K562 (cell line): ENCODE measurements at regions not wholly inside any gene's neighbourhood (a gene's known extent, or its start where the extent isn't known, plus 50 kb on each side); places are given as distances from the start of the nearest gene placed in this dataset.

Source experiments
- ATAC-seq: fragments of 200-7000 bp; cut with Tn5 transposase; 3 replicates; pipeline ENCODE4 v1.9.1; 2020; ENCODE audit warnings: moderate library complexity
- BruUV-seq: library from RNA; stranded (reverse); fragments of 400-500 nt; replicated peaks from 2 replicates; lab custom pipeline; 2021; lab: Mats Ljungman, UMichigan
- CTCF ChIA-PET: fragments of 300-600 bp; formaldehyde crosslinking; extraction: SDS; loops from one replicate; lab custom pipeline; 2021; ENCODE audit warnings: low intra/inter-chr PET ratio; lab: Yijun Ruan, JAX
- POLR2A ChIA-PET: fragments of 300-600, 350-650 bp; sonication (Branson Sonifier 250); formaldehyde crosslinking; extraction: SDS; loops from one replicate; lab custom pipeline; 2021; ENCODE audit warnings: antibody characterized with exemption, inconsistent platforms; lab: Yijun Ruan, JAX
- DNase-seq, 4 experiments: peaks; one replicate each; pipeline versions ENCODE4 v3.0.0 to v3.0.0-alpha.2; 2011 to 2018; ENCODE audit warnings: low spot score in 3 of 4, mixed read lengths in 3 of 4; ENCODE audit errors: extremely low read depth in 1 of 4
- FAIRE-seq: peaks from 2 replicates; lab custom pipeline; 2011; peaks lifted over from hg19 to GRCh38; lab: Jason Lieb, UNC
- H2AFZ ChIP-seq: 2 replicates; pipeline ENCODE4 v1.6.0; 2011; ENCODE audit warnings: low read depth, low read length, control low read depth, inconsistent platforms
- H3K27ac ChIP-seq: fragments of 200-600 bp; 3 replicates; pipeline ENCODE4 v1.8.0; 2011; ENCODE audit warnings: low read depth, mild to moderate bottlenecking, control low read depth, inconsistent platforms, low read length, moderate library complexity, mixed read lengths; ENCODE audit errors: extremely low read depth
- H3K27me3 ChIP-seq, 2 experiments: fragments of 300-600 bp in 1 of 2; 2 replicates in 1 of 2; 3 replicates in 1 of 2; pipeline versions ENCODE4 v1.6.0 to v1.8.0; 2011; ENCODE audit warnings: inconsistent platforms in 2 of 2, low read length in 2 of 2, mild to moderate bottlenecking in 1 of 2, mixed read lengths in 1 of 2, moderate library complexity in 1 of 2; ENCODE audit not compliant: control insufficient read depth in 2 of 2, insufficient read depth in 2 of 2
- H3K36me3 ChIP-seq: fragments of 300-600 bp; 3 replicates; pipeline ENCODE4 v1.8.0; 2011; ENCODE audit warnings: mild to moderate bottlenecking, low read length, inconsistent platforms; ENCODE audit not compliant: control insufficient read depth, insufficient read depth
- H3K4me1 ChIP-seq, 2 experiments: fragments of 200-600 bp in 1 of 2; replicated peaks in 1 of 2; 2 replicates in 1 of 2; 3 replicates in 1 of 2; pipeline versions ENCODE4 v1.5.1 to v1.8.0; 2011; ENCODE audit warnings: inconsistent platforms in 2 of 2, low read length in 2 of 2, mild to moderate bottlenecking in 1 of 2, mixed read lengths in 1 of 2, moderate library complexity in 1 of 2; ENCODE audit not compliant: control insufficient read depth in 2 of 2, insufficient read depth in 2 of 2
- H3K4me2 ChIP-seq: 2 replicates; pipeline ENCODE4 v1.6.1; 2011; ENCODE audit warnings: low read length, control low read depth, inconsistent platforms, mixed read lengths; ENCODE audit not compliant: insufficient read depth
- H3K4me3 ChIP-seq: fragments of 200-600 bp; sonication (generic), shearing (Covaris generic); 2 replicates; pipeline ENCODE4 v1.5.1; 2016; ENCODE audit warnings: control low read depth, inconsistent platforms
- H3K79me2 ChIP-seq: fragments of 200-600 bp; 3 replicates; pipeline ENCODE4 v1.8.0; 2011; ENCODE audit warnings: low read length, inconsistent platforms; ENCODE audit not compliant: control insufficient read depth, insufficient read depth
- H3K9ac ChIP-seq, 2 experiments: 2 replicates each; pipeline versions ENCODE4 v1.6.0 to v1.6.1; 2011; ENCODE audit warnings: low read depth in 2 of 2, low read length in 2 of 2, control low read depth in 1 of 2, inconsistent platforms in 1 of 2, mild to moderate bottlenecking in 1 of 2, mixed read lengths in 1 of 2; ENCODE audit not compliant: insufficient read depth in 1 of 2
- H3K9me1 ChIP-seq: one replicate; pipeline ENCODE4 v1.6.0; 2011; ENCODE audit warnings: inconsistent platforms, mild to moderate bottlenecking, low read length, moderate library complexity; ENCODE audit not compliant: control insufficient read depth, insufficient read depth
- H3K9me3 ChIP-seq: replicated peaks from 2 replicates; pipeline ENCODE4 v1.5.1; 2011; ENCODE audit warnings: low read depth, low read length, inconsistent platforms; ENCODE audit not compliant: control insufficient read depth, insufficient read depth
- H4K20me1 ChIP-seq: replicated peaks from 2 replicates; pipeline ENCODE4 v1.6.1; 2011; ENCODE audit warnings: low read length, inconsistent platforms, mixed read lengths; ENCODE audit not compliant: control insufficient read depth, insufficient read depth
- ARNT ChIP-seq, 2 experiments: fragments of 450-650 bp; IDR thresholded peaks; 2 replicates each; pipeline ENCODE4 v1.6.1; 2016; ENCODE audit warnings: mild to moderate bottlenecking in 1 of 2
- COPS2 ChIP-seq: fragments of 450-650 bp; conservative IDR thresholded peaks from 2 replicates; pipeline ENCODE4 v1.6.1; 2016; ENCODE audit warnings: mild to moderate bottlenecking, moderate library complexity
- GTF2E2 ChIP-seq: fragments of 200-800 bp; sonication (Bioruptor generic); IDR thresholded peaks from 2 replicates; pipeline ENCODE4 v1.6.1; 2016; ENCODE audit warnings: missing genetic modification characterization, missing compliant biosample characterization
- HDAC2 ChIP-seq: fragments of 450-650 bp; IDR thresholded peaks from 2 replicates; pipeline ENCODE4 v1.6.1; 2016; ENCODE audit warnings: mild to moderate bottlenecking
- ILK ChIP-seq: fragments of 450-650 bp; IDR thresholded peaks from 2 replicates; pipeline ENCODE4 v1.6.1; 2016; ENCODE audit warnings: missing genetic modification characterization, low read depth, mild to moderate bottlenecking, missing compliant biosample characterization, moderate library complexity, borderline replicate concordance
- KDM4B ChIP-seq, 2 experiments: fragments of 450-650 bp in 1 of 2; sonication (generic) in 1 of 2; IDR thresholded peaks; 2 replicates each; pipeline ENCODE4 v1.6.1; 2016 to 2017; ENCODE audit warnings: borderline replicate concordance in 2 of 2, antibody characterized with exemption in 1 of 2, low read depth in 1 of 2, mild to moderate bottlenecking in 1 of 2
- MCM5 ChIP-seq: fragments of 450-650 bp; IDR thresholded peaks from 2 replicates; pipeline ENCODE4 v1.6.1; 2016; ENCODE audit warnings: low read depth
- MEIS2 ChIP-seq: fragments of 450-650 bp; IDR thresholded peaks from 2 replicates; pipeline ENCODE4 v1.6.1; 2014; ENCODE audit warnings: mild to moderate bottlenecking; ENCODE audit not compliant: partially characterized antibody
- MXI1 ChIP-seq: IDR thresholded peaks from 2 replicates; pipeline ENCODE4 v1.6.1; 2011; ENCODE audit warnings: low read depth, mild to moderate bottlenecking, improper control_type of control experiment, low read length
- NCOA4 ChIP-seq: fragments of 450-650 bp; IDR thresholded peaks from 2 replicates; pipeline ENCODE4 v1.6.1; 2018; ENCODE audit warnings: mild to moderate bottlenecking; ENCODE audit not compliant: partially characterized antibody
- NFIC ChIP-seq: fragments of 450-650 bp; IDR thresholded peaks from 2 replicates; pipeline ENCODE4 v1.6.1; 2017; ENCODE audit warnings: mild to moderate bottlenecking, inconsistent platforms
- RAD21 ChIP-seq, 2 experiments: fragments of 250-450 bp in 1 of 2; fragments of 450-650 bp in 1 of 2; sonication (Bioruptor Pico) in 1 of 2; formaldehyde crosslinking in 1 of 2; IDR thresholded peaks in 1 of 2; conservative IDR thresholded peaks in 1 of 2; 2 replicates each; pipeline versions ENCODE4 v1.4.0 to v1.8.0; 2020 to 2022; ENCODE audit warnings: mild to moderate bottlenecking in 2 of 2, moderate library complexity in 1 of 2
- RBM17 ChIP-seq: fragments of 200-400 bp; formaldehyde crosslinking; IDR thresholded peaks from 2 replicates; pipeline ENCODE4 v1.6.1; 2017; ENCODE audit warnings: low read depth, mild to moderate bottlenecking, low read length, borderline replicate concordance
- U2AF1 ChIP-seq: fragments of 200-400 bp; formaldehyde crosslinking; optimal IDR thresholded peaks from 2 replicates; pipeline ENCODE3; 2017; ENCODE audit warnings: mild to moderate bottlenecking, low read depth, low read length, moderate library complexity
- XRCC5 ChIP-seq: fragments of 200-400 bp; formaldehyde crosslinking; IDR thresholded peaks from 2 replicates; pipeline ENCODE4 v1.6.1; 2017; ENCODE audit warnings: low read depth, mild to moderate bottlenecking, low read length
- ZNF212 ChIP-seq: fragments of 450-650 bp; formaldehyde crosslinking; IDR thresholded peaks from 2 replicates; pipeline ENCODE4 v1.4.0; 2020; ENCODE audit warnings: mild to moderate bottlenecking
- ZNF354B ChIP-seq: fragments of 250-450 bp; sonication (Bioruptor Pico); IDR thresholded peaks from 2 replicates; pipeline ENCODE4 v1.4.0; 2020
- ZSCAN29 ChIP-seq: fragments of 450-650 bp; IDR thresholded peaks from 2 replicates; pipeline ENCODE4 v1.6.1; 2017
- WGBS: fragments of 100-300 bp; shearing (Covaris generic); methylation state at CpG from one replicate; pipeline ENCODE4 v1.1.6; 2016; ENCODE audit warnings: low coverage, mixed read lengths; ENCODE audit not compliant: insufficient coverage; ENCODE audit errors: missing lambda C conversion rate; 5-methylcytosine and 5-hydroxymethylcytosine counted together
- in situ Hi-C: fragments of 300-500 bp; cut with MboI; formaldehyde crosslinking; loops from 4 replicates; pipeline ENCODE4 v1.15.0; 2018; ENCODE audit warnings: inconsistent platforms, mixed read lengths
- intact Hi-C: fragments of 100-400 bp; cut with micrococcal nuclease; formaldehyde crosslinking; loops from 2 replicates; pipeline ENCODE4 v1.14.2; 2022
- TF ChIP-seq, protein P1 (sequence below): fragments of 200-800 bp; sonication (Bioruptor generic); IDR thresholded peaks from 2 replicates; pipeline ENCODE4 v1.6.1; 2016; ENCODE audit warnings: missing genetic modification characterization, missing compliant biosample characterization

DNA sequence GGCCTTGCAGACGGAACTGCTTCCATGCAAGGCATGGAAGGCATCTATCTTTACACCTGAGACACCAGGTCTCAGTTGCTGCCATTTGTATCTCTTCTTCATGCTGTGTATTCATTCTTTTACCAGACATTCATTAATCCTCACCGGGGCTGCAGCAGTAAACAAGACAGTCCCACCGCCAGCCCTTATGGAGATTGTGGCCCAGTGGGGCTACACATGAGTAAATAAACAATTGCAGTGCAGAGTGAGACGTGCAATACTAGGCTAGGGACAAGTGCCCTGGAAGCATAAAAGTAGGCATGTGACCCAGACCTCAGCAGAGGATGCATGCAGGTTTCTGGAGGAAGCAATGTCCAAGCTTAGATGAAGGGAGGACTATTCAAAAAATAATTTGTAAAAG, 497.6 kb upstream of the KLHL29 start:
- H3K79me2 ChIP-seq, result no peaks in the 10 kb centered on the region
- H3K36me3 ChIP-seq, result no peaks in the 10 kb centered on the region
- no peaks in the 10 kb centered on the region for H3K9me3 ChIP-seq
- H2AFZ ChIP-seq, result no peak overlapping the region
- FAIRE-seq (no peak), DNase-seq (no peak), ATAC-seq (no peak)
- no peak overlapping the region for H3K4me2 ChIP-seq
- ChIA-PET POLR2A (no interaction called here), CTCF (no interaction called here)
- H4K20me1 ChIP-seq, result no peaks in the 10 kb centered on the region
- WGBS, result 0% methylated on average over 4 of the region's 4 CpGs
- no peaks in the 10 kb centered on the region for H3K4me1 ChIP-seq
- no peak overlapping the region for H3K27ac ChIP-seq
- intact Hi-C loops, result no loop called here
- BruUV-seq, result no TSS peak
- in situ Hi-C loops, result no loop called here
- no peaks in the 10 kb centered on the region for H3K9me1 ChIP-seq
- H3K27me3 ChIP-seq, result no peaks in the 10 kb centered on the region
- H3K9ac ChIP-seq, result no peak overlapping the region
- no peak overlapping the region for H3K4me3 ChIP-seq
- TF ChIP-seq NCOA4 (no peak), XRCC5 (no peak), ZNF354B (CRISPR knock-in tag) (no peak), HDAC2 (no peak), MEIS2 (no peak), NFIC (no peak), MXI1 (no peak), ZNF212 (CRISPR knock-in tag) (no peak), GTF2E2 (tag) (no peak), ILK (no peak), ZSCAN29 (no peak), MCM5 (no peak), COPS2 (no peak), ARNT (IDR thresholded peaks at IDR 0.05) (no peak), U2AF1 (no peak), RAD21 (CRISPR knock-in tag; conservative IDR thresholded peaks at IDR 0.05 in 1 of 2, IDR thresholded peaks at IDR 0.05 in 1 of 2) (no peak), KDM4B (IDR thresholded peaks at IDR 0.05; ENCODE audit: borderline replicate concordance in 2 of 2, low read depth in 1 of 2) (no peak), RBM17 (no peak)
- TF ChIP-seq, protein P1, sequence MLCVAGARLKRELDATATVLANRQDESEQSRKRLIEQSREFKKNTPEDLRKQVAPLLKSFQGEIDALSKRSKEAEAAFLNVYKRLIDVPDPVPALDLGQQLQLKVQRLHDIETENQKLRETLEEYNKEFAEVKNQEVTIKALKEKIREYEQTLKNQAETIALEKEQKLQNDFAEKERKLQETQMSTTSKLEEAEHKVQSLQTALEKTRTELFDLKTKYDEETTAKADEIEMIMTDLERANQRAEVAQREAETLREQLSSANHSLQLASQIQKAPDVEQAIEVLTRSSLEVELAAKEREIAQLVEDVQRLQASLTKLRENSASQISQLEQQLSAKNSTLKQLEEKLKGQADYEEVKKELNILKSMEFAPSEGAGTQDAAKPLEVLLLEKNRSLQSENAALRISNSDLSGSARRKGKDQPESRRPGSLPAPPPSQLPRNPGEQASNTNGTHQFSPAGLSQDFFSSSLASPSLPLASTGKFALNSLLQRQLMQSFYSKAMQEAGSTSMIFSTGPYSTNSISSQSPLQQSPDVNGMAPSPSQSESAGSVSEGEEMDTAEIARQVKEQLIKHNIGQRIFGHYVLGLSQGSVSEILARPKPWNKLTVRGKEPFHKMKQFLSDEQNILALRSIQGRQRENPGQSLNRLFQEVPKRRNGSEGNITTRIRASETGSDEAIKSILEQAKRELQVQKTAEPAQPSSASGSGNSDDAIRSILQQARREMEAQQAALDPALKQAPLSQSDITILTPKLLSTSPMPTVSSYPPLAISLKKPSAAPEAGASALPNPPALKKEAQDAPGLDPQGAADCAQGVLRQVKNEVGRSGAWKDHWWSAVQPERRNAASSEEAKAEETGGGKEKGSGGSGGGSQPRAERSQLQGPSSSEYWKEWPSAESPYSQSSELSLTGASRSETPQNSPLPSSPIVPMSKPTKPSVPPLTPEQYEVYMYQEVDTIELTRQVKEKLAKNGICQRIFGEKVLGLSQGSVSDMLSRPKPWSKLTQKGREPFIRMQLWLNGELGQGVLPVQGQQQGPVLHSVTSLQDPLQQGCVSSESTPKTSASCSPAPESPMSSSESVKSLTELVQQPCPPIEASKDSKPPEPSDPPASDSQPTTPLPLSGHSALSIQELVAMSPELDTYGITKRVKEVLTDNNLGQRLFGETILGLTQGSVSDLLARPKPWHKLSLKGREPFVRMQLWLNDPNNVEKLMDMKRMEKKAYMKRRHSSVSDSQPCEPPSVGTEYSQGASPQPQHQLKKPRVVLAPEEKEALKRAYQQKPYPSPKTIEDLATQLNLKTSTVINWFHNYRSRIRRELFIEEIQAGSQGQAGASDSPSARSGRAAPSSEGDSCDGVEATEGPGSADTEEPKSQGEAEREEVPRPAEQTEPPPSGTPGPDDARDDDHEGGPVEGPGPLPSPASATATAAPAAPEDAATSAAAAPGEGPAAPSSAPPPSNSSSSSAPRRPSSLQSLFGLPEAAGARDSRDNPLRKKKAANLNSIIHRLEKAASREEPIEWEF (CRISPR knock-in tag), result no peak
